Left kidney (tissue), 1 donor: ENCODE measurements at regions not wholly inside any gene's neighbourhood (a gene's known extent, or its start where the extent isn't known, plus 50 kb on each side); places are given as distances from the start of the nearest gene placed in this dataset.
"Not testable (repeated sequence)": the region's sequence is repeated elsewhere in the genome, so short reads cannot be mapped to it uniquely, and the experiment has no call there.

Experiments
- DNase-seq: peaks from one replicate; pipeline ENCODE4 v3.0.0-alpha.2; 2013

DNA sequence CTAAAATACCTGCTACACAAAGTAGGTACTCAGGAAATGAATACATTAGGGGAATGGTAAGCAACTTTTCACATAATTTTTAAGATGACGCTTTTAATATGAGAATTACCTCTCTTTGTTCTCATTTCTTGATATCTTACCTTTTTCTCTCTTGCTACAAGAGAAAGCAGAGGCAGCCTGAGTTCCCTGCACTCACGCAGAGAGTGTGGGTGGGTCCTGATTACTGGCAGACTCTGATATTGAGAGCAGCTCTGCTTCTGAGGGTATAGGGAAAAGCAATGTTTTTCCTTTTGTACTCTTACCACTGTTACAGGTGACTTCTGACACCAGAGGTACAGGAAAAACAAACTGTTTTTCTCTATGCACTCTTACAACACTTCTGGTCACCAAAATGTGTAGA, 420.2 kb upstream of the TMTC1 start:
- DNase-seq = no peak

DNA sequence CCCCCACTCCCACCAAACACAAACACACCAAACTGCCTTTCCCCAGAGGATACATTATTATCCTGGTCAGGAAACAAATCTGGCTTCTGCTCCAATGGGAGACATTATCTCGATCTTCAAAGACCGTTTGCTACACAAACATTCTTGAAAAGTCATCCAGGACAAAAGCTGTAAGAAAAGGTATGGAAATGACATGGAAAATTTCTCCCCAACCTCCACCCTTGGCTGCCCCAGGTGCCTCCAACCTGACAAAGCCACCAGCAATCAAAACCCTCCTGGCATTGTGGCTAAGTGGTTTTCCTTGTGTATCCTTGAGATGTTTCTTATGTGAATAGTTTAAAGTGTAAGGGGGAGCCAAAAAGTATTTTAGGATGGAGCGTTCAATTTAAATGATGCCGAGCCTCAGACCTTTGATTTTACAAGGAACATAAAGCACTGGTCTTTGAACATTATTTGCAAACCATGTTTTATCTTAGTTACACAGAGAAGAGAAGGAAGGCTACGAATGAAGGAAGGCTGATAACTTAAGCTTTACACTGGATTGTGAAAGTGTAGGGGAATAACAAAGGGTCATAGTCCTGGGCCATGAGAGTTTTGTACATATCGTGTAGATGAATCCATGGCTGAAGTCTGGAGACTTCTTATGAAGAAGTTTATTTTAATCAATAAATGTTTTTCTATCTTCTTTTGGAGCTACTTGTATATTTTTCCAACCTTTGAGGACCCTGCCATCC, 418.9 kb upstream of the TMTC1 start:
- DNase-seq = no peak

DNA sequence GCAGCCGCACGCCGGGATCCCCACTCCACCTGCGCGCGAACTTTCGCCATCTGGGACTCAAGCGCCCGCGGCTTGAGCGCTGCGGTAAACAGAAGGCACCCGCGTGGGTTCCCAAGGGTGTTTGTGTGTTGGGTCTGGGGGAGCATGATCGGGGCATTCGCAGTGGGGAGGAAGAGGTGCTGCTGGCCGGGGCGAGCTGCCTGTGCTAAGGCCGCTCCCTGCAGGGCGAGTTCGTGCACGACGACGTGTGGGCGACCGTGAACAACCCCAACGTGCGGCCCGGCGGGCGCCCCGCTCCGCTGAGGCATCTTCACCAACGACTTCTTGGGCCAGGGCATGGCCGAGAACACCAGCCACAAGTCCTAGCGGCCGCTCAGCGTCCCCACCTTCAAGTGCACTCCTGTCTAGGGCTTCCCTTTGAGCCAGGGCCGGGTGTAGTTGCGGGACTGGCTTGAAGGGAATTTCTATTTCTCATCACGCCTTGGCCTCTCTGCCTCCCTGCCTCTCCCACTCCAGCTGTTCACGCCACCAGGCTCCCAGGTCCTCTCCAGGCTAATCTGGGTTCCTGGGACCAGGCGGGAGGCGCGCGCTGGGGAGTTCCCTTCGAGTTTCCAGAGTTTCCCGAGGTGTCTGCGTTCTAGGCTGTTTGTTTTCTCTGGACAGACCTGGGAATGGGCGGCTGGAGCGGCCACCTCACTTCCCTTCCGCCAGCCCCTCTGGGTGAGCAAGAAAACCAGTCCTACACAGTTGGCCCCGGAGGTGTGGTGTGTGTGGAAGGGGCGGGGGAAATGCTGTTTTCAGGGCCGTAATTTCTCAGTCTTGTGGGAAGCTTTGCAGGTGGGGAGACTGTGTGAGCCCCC, 417.8 kb upstream of the TMTC1 start:
- DNase-seq = no peak

DNA sequence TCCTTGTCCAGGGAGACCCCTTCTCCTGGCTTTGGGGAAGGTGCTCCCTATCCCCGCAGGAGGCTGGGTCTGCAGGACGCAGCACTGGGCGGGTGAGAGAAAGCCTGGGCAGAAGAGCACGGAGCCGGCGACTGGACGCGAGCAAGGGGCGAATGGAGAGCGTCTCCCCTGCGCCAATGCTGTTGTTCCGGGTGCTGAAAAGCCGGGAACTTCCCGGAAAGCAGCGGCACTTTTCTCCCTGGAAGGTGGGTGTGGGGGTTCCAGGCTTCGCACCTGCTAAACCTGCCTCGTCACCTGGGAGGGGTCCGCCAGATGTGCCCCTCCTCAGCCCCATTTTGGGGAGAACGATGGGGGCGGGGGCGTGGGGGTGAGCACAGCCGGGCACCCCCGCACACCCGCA, 417.1 kb upstream of the TMTC1 start:
- no peak for DNase-seq

DNA sequence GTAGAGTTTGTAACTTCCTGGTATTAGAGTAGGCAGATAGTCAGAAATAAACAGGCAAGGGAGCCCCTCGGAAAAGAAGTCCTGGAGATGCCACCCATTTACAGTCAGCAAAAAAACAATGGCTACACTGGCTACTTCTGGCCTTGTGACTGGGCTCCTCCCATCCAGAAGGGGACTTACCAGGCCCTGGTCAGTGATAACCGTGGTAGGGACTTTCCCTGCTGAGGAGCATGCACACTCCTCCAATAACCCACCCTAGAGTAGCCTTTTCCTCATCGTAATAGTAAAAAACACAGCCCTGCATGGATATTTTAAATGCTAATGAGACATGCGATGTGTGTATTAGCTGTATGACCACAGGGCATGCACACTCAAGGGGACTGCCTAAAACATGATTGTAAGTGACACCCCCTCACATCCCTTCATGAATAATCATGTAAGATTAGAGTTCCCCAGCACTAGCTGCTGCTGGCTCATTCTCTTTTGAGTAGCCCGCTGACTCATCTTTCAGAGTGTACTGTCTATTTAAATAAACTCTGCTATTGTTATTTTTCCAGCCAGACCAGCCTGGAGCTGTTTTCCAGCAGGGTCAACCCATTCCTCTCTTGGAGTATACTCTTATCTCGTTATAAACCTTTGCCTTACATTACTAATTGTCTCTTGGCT, 413.8 kb upstream of the TMTC1 start:
- DNase-seq = no peak

- peak; percentile 79 for DNase-seq
These were observed 408.1 kb upstream of the TMTC1 start for GRCh38 chr12:30191696-30192455.

DNA sequence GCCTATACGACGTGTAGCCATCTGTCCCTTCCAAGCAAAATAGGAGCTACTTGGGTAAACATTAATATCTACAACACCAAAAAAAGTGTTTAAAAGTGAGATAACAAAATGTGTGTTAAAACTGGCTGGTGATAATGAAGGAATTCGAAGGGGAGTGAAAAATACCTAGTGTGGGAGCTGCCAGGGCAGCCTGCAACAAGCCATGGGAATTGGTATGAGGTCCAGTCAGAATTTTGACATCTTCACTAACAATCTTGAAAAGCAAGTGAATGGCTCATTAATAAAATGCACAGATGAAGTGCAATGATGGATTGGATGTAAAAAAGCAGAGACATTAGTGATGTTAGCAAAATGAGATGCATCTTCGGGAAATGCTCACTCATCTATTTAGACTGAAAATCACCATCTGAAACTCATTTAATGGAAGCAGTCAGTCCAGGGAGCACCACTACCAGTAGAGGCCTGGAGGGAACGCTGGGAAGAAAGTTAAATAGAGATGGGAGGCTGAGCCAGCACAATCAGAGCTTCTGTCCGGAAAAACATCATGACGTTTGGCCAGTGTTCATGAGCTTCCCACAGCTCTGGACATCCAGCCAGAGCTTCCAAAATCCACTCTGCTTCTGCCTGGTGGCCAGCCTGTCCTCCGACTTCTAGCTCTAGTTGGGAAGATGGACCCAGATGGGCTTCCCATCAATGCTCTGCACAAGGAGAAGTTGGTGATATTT, 405.0 kb upstream of the TMTC1 start:
- no peak for DNase-seq

- DNase-seq = no peak
These were observed 403.7 kb upstream of the TMTC1 start for GRCh38 chr12:30187426-30187825.

DNA sequence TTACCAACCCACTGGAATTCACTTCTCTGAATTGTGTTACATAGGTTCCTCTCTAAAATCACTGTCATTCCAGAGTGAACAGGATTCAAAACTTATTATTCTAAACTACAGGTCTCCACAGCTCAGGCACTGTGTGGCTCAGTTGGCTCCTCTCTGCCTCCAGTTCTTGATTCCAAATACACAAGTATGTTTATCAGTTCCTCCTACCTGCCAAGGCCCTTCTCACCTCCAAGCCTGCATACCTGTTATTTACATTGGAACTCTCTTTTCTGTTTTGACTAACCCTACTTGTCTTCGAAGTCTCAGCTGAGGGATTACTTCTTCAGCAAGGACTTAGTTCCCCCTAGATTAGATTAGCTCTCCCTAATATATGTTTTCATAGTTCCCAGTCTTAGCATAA, 397.6 kb upstream of the TMTC1 start:
- DNase-seq = no peak

GRCh38 chr12:30180602-30181001, 396.9 kb upstream of the TMTC1 start:
- DNase-seq = no peak

GRCh38 chr12:30178916-30179315, 395.2 kb upstream of the TMTC1 start:
- DNase-seq = no peak

DNA sequence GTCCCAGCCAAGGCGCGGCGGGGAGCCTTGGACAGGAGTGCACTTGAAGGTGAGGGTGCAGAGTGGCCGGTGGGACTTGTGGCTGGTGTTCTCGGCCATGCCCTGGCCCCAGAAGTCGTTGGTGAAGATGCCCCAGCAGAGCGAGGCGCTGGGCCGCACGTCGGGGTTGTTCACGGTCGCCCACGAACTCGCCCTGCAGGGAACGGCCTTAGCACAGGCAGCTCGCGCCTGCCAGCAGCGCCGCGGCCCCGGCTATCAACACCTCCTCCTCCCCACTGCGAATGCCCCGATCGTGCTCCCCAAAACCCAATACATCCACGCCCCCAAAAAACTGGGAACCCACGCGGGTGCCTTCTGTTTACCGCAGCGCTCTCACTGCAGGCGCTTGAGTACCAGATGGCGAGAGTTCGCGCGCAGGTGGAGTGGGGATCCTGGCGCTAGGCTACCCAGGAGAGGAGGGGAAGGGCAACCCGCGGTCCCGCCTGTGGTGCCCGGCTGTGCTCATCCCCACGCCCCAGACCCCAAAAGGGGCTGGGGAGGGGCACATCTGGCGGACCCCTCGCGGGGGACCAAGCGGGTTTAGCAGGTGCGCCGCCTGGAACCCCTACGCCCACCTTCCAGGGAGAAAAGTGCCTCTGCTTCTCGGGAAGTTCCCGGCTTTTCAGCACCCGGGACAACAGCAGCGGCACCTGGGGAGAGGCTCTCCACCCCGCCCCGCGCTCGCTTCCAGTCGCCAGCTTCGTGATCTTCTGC, 386.3 kb upstream of the TMTC1 start:
- no peak for DNase-seq

GRCh38 chr12:30166006-30166795, 382.5 kb upstream of the TMTC1 start:
- DNase-seq = no peak

GRCh38 chr12:30164382-30165318, 380.9 kb upstream of the TMTC1 start:
- no peak for DNase-seq

DNA sequence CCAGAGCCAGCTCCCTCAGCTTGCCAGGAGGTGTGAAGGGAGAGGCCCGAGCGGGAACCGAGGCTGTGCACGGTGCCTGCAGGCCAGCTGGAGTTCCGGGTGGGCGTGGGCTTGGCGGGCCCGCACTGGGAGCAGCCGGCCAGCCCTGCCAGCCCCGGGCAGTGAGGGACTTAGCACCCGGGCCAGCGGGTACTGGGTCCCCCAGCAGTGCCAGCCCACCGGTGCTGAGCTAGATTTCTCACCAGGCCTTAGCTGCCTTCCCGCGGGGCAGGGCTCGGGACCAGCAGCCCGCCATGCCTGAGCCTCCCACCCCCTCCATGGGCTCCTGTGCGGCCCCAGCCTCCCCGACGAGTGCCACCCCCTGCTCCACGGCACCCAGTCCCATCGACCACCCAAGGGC, 373.1 kb upstream of the TMTC1 start:
- DNase-seq = not testable (repeated sequence)

DNA sequence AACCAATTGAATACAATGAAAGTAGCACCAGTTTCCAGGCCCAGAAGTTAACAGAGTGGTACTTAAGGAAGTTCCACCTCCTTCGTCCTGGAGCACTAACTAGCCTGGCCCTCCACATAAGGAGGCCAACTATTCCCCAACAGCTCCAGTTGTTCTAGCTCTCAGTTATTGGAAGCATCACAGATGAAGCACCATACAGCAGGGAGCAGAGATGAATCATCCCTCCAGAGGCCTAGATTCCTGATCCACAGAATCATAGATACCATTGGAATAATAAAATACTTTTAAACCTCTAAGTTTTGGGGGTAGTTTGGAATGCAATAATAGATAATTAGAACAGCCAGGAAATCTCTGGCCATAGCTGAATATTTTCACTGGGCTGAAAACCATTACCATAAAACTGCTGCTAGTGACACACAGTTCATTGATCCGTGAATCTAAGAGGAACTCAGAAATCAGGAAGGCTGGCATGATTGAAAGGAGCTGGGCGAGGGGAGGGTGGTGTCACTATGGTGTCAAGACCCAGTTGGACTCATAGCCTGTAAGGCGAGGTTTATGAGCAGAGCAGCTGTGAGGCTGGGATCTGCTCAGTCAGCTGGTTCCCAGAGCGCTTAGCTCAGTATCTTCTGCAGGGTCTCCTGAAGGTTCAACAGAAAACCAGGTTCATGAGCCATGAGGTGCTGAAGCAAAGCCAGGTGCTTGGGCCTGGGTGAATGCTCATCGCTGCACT, 371.4 kb upstream of the TMTC1 start:
- no peak for DNase-seq

GRCh38 chr12:30153981-30154380, 370.2 kb upstream of the TMTC1 start:
- DNase-seq = no peak

DNA sequence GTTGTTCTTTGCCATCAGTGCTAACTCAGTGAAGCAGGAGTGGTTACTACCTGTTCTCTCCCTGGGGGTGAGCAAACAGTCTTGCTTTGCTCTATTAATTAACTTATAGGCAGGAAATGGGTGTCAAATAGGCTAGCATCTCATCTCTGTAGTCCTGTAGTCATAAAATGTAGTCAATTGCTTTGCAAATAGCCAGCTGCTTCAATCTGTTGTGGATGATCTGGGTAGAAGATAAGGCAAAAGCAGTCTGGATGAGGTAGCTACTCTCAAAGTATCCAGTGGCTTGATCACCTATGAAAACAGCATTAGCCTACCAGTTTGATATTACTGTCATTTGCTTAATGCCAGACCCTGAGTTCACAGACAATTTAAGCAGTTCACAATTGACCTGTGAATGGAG, 369.0 kb upstream of the TMTC1 start:
- DNase-seq = no peak
